GM12865 (cell line): ENCODE measurements at regions not wholly inside any gene's neighbourhood (a gene's known extent, or its start where the extent isn't known, plus 50 kb on each side); places are given as distances from the start of the nearest gene placed in this dataset.
"Not testable (repeated sequence)": the region's sequence is repeated elsewhere in the genome, so short reads cannot be mapped to it uniquely, and the experiment has no call there.

Source experiments
- DNase-seq: peaks from one replicate; pipeline ENCODE4 v3.0.0; 2010; ENCODE audit warnings: low read depth
- H3K4me3 ChIP-seq: 2 replicates; pipeline ENCODE4 v1.5.1; 2011; ENCODE audit warnings: mild to moderate bottlenecking, low read depth, low read length, control low read depth
- CTCF ChIP-seq: IDR thresholded peaks from 2 replicates; pipeline ENCODE4 v1.5.1; 2011; ENCODE audit warnings: low read length, control low read depth, low read depth, inconsistent platforms; ENCODE audit not compliant: insufficient read depth; ENCODE audit errors: missing control alignments

- no peak overlapping the region for H3K4me3 ChIP-seq
- peak; percentile 5 for DNase-seq
- TF ChIP-seq CTCF: no peak
Observed at GRCh38 chr7:138387755-138388475, 72.1 kb upstream of the TRIM24 start.

DNA sequence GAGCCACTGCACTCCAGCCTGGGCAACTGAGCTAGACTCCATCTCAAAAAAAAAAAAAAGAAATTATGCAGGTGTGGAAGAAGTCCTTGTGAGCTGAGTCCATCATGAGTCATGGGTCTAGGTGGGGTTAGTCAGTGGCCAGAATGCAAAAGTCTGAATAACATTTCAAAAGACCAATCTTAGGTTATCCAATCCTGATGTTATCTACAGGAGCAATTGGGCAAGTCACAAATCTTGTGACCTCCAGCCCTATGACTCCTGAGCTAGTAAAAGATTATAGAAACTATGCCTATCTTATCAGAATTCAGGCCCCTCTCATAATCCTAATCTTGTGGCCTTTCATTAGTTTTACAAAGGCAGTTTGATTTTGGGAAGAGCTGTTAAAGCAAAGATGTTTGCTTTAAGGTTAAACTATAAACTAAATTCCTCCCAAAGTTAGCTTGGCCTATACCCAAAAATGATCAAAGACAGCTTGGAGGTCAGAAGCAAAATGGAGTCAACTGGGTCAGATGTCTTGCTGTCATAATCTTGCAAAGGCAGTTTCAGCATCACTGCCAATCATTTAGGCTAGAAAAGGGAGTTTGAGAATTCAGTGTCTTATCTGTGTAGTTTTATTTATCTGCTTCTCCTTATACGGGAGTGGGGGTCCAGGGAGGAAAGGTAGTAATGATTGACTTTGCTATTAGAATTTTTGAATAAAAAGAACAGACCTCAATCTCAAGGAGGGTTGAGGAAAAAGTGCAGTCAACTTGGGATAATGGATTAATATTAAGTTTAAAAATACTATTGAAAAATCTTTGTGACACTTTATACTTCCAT is 71.2 kb upstream of the TRIM24 start:
- TF ChIP-seq CTCF: no peak
- DNase-seq: no peak
- no peak overlapping the region for H3K4me3 ChIP-seq

DNA sequence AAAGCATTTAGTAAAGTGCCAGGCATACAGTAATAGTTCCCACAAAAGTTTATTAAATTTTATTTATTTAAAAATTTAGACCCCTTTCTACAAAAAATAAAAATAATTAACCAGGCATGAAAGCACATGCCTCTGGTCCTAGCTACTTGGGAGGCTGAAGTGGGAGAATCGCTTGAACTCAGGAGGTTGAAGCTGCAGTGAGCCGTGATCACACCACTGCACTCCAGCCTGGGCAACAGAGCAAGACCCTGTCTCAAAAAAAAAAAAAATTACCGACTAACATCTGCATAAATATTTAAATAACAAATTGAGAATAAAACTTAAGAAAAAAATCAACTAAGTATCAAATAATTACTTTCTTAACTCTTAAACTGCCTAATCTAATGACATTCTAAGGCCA is 64.3 kb upstream of the TRIM24 start:
- no peak for DNase-seq
- no peak overlapping the region for H3K4me3 ChIP-seq
- no peak for TF ChIP-seq CTCF

DNA sequence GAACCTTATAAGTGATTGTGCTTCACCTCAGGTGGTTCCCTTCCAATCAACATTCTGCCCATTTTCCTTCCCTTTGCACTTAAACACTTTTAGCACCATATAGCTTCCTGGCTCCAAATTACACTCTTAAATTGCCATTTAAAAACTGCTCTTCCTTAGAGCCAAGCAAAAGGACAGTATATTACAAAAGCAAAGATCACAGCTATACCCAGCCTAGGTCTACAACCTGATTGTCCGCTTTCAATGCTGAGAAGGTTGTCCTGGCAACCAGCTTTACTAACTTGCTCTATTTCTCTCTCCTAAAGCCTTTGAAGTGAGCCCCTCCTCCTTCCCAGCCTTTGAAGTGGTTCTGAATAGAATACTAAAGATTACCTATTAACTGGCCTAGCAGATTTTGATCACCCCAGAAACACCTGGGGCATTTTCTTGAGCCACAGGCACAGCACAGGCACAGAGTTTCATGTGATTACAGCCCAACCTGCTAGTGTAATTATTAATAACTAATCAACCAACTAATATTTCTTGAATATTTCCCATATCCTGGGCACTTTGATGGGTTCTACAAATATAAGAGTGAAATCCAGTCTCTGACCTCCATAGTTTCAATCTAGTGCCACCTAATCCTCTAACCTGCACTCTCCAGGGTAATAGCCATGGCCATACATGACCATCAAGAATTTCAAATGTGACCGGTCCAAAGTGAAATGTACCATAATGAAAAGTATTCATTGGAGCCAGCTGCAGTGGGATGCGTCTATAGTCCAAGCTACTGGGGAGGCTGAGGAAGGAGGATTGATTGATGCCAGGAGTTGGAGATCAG is 63.6 kb upstream of the TRIM24 start:
- no peak for TF ChIP-seq CTCF
- H3K4me3 ChIP-seq: no peak overlapping the region
- DNase-seq: peak; percentile 9

- DNase-seq, H3K4me3 ChIP-seq: not testable (repeated sequence)
Observed at GRCh38 chr7:138397071-138397433, 63.0 kb upstream of the TRIM24 start.

DNA sequence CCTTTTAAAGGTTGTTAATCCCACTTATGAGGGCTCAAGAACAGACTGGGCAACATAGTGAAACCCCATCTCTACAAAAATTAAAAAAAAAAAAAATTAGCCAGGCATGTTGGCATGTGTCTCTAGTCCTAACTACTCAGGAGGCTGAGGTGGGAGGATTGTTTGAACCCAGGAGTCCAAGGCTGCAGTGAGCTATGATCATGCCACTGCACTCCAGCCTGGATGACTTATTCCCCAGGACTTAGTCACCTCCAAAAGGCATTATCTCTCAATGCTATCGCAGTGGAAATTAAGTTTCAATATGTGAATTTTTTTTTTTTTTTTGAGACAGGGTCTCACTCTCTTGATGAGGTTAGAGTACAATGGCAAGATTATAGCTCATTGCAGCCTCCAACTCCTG is 61.2 kb upstream of the TRIM24 start:
- no peak overlapping the region for H3K4me3 ChIP-seq
- DNase-seq: no peak
- no peak for TF ChIP-seq CTCF

- no peak for TF ChIP-seq CTCF
- DNase-seq: no peak
Observed at GRCh38 chr7:138400400-138400886, 59.6 kb upstream of the TRIM24 start.

More at GRCh38 chr7:138400400-138400886, 59.6 kb upstream of the TRIM24 start:
- no peak overlapping the region for H3K4me3 ChIP-seq
